Neuronal stem cell (in vitro differentiated cells): ENCODE measurements at regions not wholly inside any gene's neighbourhood (a gene's known extent, or its start where the extent isn't known, plus 50 kb on each side); places are given as distances from the start of the nearest gene placed in this dataset.

ENCODE experiments used
- DNase-seq: peaks from one replicate; pipeline ENCODE4 v3.0.0-alpha.2; 2013; ENCODE audit warnings: low spot score
- H2AFZ ChIP-seq: one replicate; pipeline ENCODE4 v1.6.1; 2013; ENCODE audit warnings: mild to moderate bottlenecking, low read length, inconsistent platforms
- H2AK5ac ChIP-seq: 2 replicates; pipeline ENCODE4 v1.6.1; 2013; ENCODE audit warnings: low read depth, mild to moderate bottlenecking, inconsistent platforms, low read length, moderate library complexity, mixed read lengths
- H2BK120ac ChIP-seq: 2 replicates; pipeline ENCODE4 v1.6.1; 2013; ENCODE audit warnings: low read depth, mild to moderate bottlenecking, inconsistent platforms, low read length, moderate library complexity, mixed read lengths
- H2BK12ac ChIP-seq: one replicate; pipeline ENCODE4 v1.6.1; 2013; ENCODE audit warnings: low read length, inconsistent platforms
- H2BK15ac ChIP-seq: 2 replicates; pipeline ENCODE4 v1.6.1; 2013; ENCODE audit warnings: mild to moderate bottlenecking, low read length, inconsistent platforms, mixed read lengths
- H2BK5ac ChIP-seq: one replicate; pipeline ENCODE4 v1.6.1; 2013; ENCODE audit warnings: inconsistent platforms, mild to moderate bottlenecking, low read length, moderate library complexity
- H3K14ac ChIP-seq: one replicate; pipeline ENCODE4 v1.6.1; 2013; ENCODE audit warnings: low read length, inconsistent platforms
- H3K18ac ChIP-seq: 2 replicates; pipeline ENCODE4 v1.6.1; 2013; ENCODE audit warnings: low read length, inconsistent platforms
- H3K23ac ChIP-seq: 2 replicates; pipeline ENCODE4 v1.6.1; 2013; ENCODE audit warnings: low read depth, mild to moderate bottlenecking, mixed read lengths, low read length, inconsistent platforms; ENCODE audit not compliant: poor library complexity
- H3K27ac ChIP-seq: replicated peaks from 3 replicates; pipeline ENCODE4 v1.5.1; 2013; ENCODE audit warnings: low read length, inconsistent platforms
- H3K27me3 ChIP-seq, 3 experiments: 2 replicates each; pipeline ENCODE4 v1.6.1; 2013; ENCODE audit warnings: low read length in 3 of 3, mild to moderate bottlenecking in 2 of 3, inconsistent platforms in 1 of 3, low read depth in 1 of 3, mixed read lengths in 1 of 3, moderate library complexity in 1 of 3; ENCODE audit not compliant: control insufficient read depth in 3 of 3, insufficient read depth in 3 of 3
- H3K36me3 ChIP-seq, 2 donors: replicated peaks in 1 of 2; 2 replicates each; pipeline ENCODE4 v1.6.1; 2013; ENCODE audit warnings: low read length in 2 of 2; ENCODE audit not compliant: control insufficient read depth in 2 of 2, insufficient read depth in 2 of 2
- H3K4ac ChIP-seq: 2 replicates; pipeline ENCODE4 v1.6.1; 2013; ENCODE audit warnings: inconsistent platforms, mild to moderate bottlenecking, low read length, moderate library complexity
- H3K4me1 ChIP-seq, 2 donors: 1 replicate in 1 of 2; 2 replicates in 1 of 2; pipeline ENCODE4 v1.6.1; 2013; ENCODE audit warnings: low read length in 2 of 2, low read depth in 1 of 2; ENCODE audit not compliant: control insufficient read depth in 2 of 2, insufficient read depth in 1 of 2
- H3K4me2 ChIP-seq: one replicate; pipeline ENCODE4 v1.6.1; 2013; ENCODE audit warnings: mild to moderate bottlenecking, low read length, inconsistent platforms; ENCODE audit not compliant: insufficient read depth, poor library complexity, severe bottlenecking
- H3K4me3 ChIP-seq, 2 donors: 2 replicates each; pipeline ENCODE4 v1.5.1; 2013; ENCODE audit warnings: low read length in 2 of 2, mild to moderate bottlenecking in 2 of 2, inconsistent platforms in 1 of 2, moderate library complexity in 1 of 2
- H3K79me1 ChIP-seq: one replicate; pipeline ENCODE4 v1.6.1; 2013; ENCODE audit warnings: low read depth, mild to moderate bottlenecking, inconsistent platforms, low read length, moderate library complexity
- H3K9ac ChIP-seq: one replicate; pipeline ENCODE4 v1.6.1; 2013; ENCODE audit warnings: mild to moderate bottlenecking, low read depth, low read length, inconsistent platforms; ENCODE audit not compliant: poor library complexity
- H3K9me3 ChIP-seq, 2 donors: replicated peaks in 1 of 2; 2 replicates each; pipeline versions ENCODE3 to v1.6.1; 2013; ENCODE audit warnings: low read length in 2 of 2, mild to moderate bottlenecking in 2 of 2, inconsistent platforms in 1 of 2, low read depth in 1 of 2, mixed read lengths in 1 of 2, moderate library complexity in 1 of 2; ENCODE audit not compliant: control insufficient read depth in 2 of 2, insufficient read depth in 1 of 2
- H4K8ac ChIP-seq: one replicate; pipeline ENCODE4 v1.6.1; 2013; ENCODE audit warnings: low read depth, mild to moderate bottlenecking, inconsistent platforms, low read length, moderate library complexity
- H4K91ac ChIP-seq: one replicate; pipeline ENCODE4 v1.6.1; 2013; ENCODE audit warnings: low read length, low read depth, mild to moderate bottlenecking, inconsistent platforms; ENCODE audit not compliant: poor library complexity
- WGBS, 2 donors: extraction: QIAGEN DNeasy Blood & Tissue Kit; methylation state at CpG; one replicate each; pipeline ENCODE4 v1.1.7; 2013; ENCODE audit warnings: missing lambda C conversion rate in 2 of 2, mixed read lengths in 1 of 2; ENCODE audit not compliant: insufficient read length in 2 of 2, insufficient replicate concordance in 1 of 2; ENCODE audit errors: extremely low coverage in 2 of 2; 5-methylcytosine and 5-hydroxymethylcytosine counted together

GRCh38 chr12:87491089-87491488 lies 538.1 kb downstream of the C12orf50 start:
- Histone ChIP-seq H2AFZ (no peak overlapping the region), H3K27me3 (no peaks in the 10 kb centered on the region), H3K14ac (no peak overlapping the region), H4K91ac (no peak overlapping the region), H3K36me3 (no peaks in the 10 kb centered on the region), H3K4me2 (no peak overlapping the region), H3K9me3 (no peaks in the 10 kb centered on the region), H2BK12ac (no peak overlapping the region), H3K18ac (no peak overlapping the region), H3K27ac (no peak overlapping the region), H2AK5ac (no peak overlapping the region), H2BK15ac (no peak overlapping the region), H3K4ac (no peak overlapping the region), H3K4me1 (no peaks in the 10 kb centered on the region), H2BK120ac (no peak overlapping the region), H4K8ac (no peak overlapping the region), H3K79me1 (no peaks in the 10 kb centered on the region), H3K9ac (no peak overlapping the region), H2BK5ac (no peak overlapping the region), H3K4me3 (no peak overlapping the region), H3K23ac (no peak overlapping the region)
- WGBS, 2 donors = no CpG with 5 or more reads among the region's 1 CpG
- DNase-seq = no peak

- H2BK12ac ChIP-seq = no peak overlapping the region
- no peak overlapping the region for H3K9ac ChIP-seq
- no peak for DNase-seq
- no peak overlapping the region for H4K8ac ChIP-seq
- no peak overlapping the region for H3K4me3 ChIP-seq
- H3K14ac ChIP-seq = no peak overlapping the region
- H2AK5ac ChIP-seq = no peak overlapping the region
- no peak overlapping the region for H3K4ac ChIP-seq
- H2BK120ac ChIP-seq = no peak overlapping the region
- H3K9me3 ChIP-seq = no peaks in the 10 kb centered on the region
- no peak overlapping the region for H3K27ac ChIP-seq
- no peak overlapping the region for H3K4me2 ChIP-seq
- no peaks in the 10 kb centered on the region for H3K27me3 ChIP-seq
- no peak overlapping the region for H3K18ac ChIP-seq
- H2AFZ ChIP-seq = no peak overlapping the region
- H4K91ac ChIP-seq = no peak overlapping the region
- no peak overlapping the region for H2BK5ac ChIP-seq
- H3K79me1 ChIP-seq = no peaks in the 10 kb centered on the region
- H2BK15ac ChIP-seq = no peak overlapping the region
- H3K23ac ChIP-seq = no peak overlapping the region
- H3K36me3 ChIP-seq = no peaks in the 10 kb centered on the region
- no peaks in the 10 kb centered on the region for H3K4me1 ChIP-seq
Measured at GRCh38 chr12:87469295-87469694, 559.9 kb downstream of the C12orf50 start.

GRCh38 chr12:87467936-87468335 lies 561.3 kb downstream of the C12orf50 start:
- H3K23ac ChIP-seq = no peak overlapping the region
- no peak overlapping the region for H2AK5ac ChIP-seq
- H3K4me1 ChIP-seq = no peaks in the 10 kb centered on the region
- H2BK15ac ChIP-seq = no peak overlapping the region
- no peaks in the 10 kb centered on the region for H3K36me3 ChIP-seq
- H3K4ac ChIP-seq = no peak overlapping the region
- no peak overlapping the region for H2AFZ ChIP-seq
- no peak overlapping the region for H3K4me2 ChIP-seq
- H3K27ac ChIP-seq = no peak overlapping the region
- no peaks in the 10 kb centered on the region for H3K9me3 ChIP-seq
- no peak overlapping the region for H2BK120ac ChIP-seq
- H3K14ac ChIP-seq = no peak overlapping the region
- H2BK5ac ChIP-seq = no peak overlapping the region
- no peak overlapping the region for H3K4me3 ChIP-seq
- no peak overlapping the region for H4K91ac ChIP-seq
- H3K9ac ChIP-seq = no peak overlapping the region
- H2BK12ac ChIP-seq = no peak overlapping the region
- no peaks in the 10 kb centered on the region for H3K79me1 ChIP-seq
- no peaks in the 10 kb centered on the region for H3K27me3 ChIP-seq
- H3K18ac ChIP-seq = no peak overlapping the region
- DNase-seq = no peak
- H4K8ac ChIP-seq = no peak overlapping the region

GRCh38 chr12:87464565-87464964 lies 564.6 kb downstream of the C12orf50 start:
- Histone ChIP-seq H3K4me2 (no peak overlapping the region), H2BK15ac (no peak overlapping the region), H3K79me1 (no peaks in the 10 kb centered on the region), H2BK5ac (no peak overlapping the region), H3K9me3 (no peaks in the 10 kb centered on the region), H3K18ac (no peak overlapping the region), H3K36me3 (no peaks in the 10 kb centered on the region), H4K8ac (no peak overlapping the region), H2AFZ (no peak overlapping the region), H3K23ac (no peak overlapping the region), H3K14ac (no peak overlapping the region), H3K4ac (no peak overlapping the region), H3K9ac (no peak overlapping the region), H2AK5ac (no peak overlapping the region), H3K27ac (no peak overlapping the region), H3K4me3 (no peak overlapping the region), H2BK120ac (no peak overlapping the region), H3K4me1 (no peaks in the 10 kb centered on the region), H2BK12ac (no peak overlapping the region), H4K91ac (no peak overlapping the region), H3K27me3 (no peaks in the 10 kb centered on the region)
- no CpG with 5 or more reads among the region's 1 CpG for WGBS, 2 donors
- DNase-seq = no peak
